ELR (cell line): ENCODE measurements at regions not wholly inside any gene's neighbourhood (a gene's known extent, or its start where the extent isn't known, plus 50 kb on each side); places are given as distances from the start of the nearest gene placed in this dataset.

ENCODE experiments used
- DNase-seq: peaks from one replicate; pipeline ENCODE4 v3.0.0-alpha.2; 2015; ENCODE audit warnings: low read depth

GRCh38 chr7:11895337-11895736 is 63.3 kb upstream of the THSD7A start:
- DNase-seq = no peak

GRCh38 chr7:11896663-11897062 is 64.7 kb upstream of the THSD7A start:
- peak; percentile 17 for DNase-seq

DNA sequence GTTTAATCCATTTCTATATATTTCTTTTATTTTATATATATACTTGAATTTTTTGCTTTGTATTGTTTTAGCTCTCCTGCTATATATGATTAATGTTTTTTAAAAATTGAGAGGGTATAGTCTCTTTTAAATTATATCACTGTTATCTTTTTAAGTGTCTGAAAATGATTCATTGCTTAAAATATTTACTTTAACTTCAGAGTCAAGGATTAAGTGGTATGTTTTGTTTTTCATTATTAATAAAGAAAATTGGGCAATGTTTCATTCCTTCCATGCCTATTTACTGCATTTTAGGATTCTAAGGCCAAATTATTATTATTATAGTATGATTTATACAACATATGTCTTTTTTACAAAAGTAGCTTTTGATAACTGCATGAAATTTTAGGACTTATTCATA is 67.2 kb upstream of the THSD7A start:
- no peak for DNase-seq

DNA sequence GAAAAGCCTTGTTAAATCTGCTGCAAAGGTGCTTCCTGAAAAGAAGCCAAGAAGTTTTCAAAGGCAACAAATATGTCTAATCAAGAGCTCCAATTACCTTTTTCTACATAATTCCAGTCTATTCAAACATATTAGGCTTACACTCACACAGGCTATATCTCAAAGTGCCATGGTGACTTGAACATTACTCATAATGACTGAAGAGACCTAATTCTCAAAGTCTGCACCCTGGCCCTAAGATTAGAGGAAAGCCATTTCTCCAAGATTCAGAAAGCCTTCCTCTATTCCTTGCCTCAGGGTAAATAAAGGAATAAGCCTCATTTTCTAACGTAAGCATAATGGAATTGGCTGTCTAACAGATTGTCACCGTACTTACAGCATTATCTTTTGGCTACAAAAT is 78.3 kb upstream of the THSD7A start:
- peak; percentile 45 for DNase-seq

DNA sequence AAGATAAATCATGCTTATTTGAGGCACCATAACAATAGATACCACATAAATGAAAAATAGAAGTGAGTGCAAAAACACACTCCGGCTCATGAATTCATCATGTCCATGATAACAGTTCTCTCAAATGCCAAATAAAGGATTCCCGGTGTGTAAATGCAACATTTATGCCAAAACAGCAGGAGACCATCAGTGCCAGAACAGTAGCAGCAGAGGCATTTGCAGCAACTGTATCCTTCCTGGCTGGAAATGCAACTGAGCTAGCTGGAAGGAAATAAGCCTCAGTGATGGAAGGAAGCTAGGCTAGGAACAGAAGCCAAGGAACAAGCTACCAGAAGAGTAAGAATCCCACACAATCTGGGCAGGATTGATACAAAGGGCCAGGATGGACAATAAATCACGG is 79.9 kb upstream of the THSD7A start:
- DNase-seq = no peak

DNA sequence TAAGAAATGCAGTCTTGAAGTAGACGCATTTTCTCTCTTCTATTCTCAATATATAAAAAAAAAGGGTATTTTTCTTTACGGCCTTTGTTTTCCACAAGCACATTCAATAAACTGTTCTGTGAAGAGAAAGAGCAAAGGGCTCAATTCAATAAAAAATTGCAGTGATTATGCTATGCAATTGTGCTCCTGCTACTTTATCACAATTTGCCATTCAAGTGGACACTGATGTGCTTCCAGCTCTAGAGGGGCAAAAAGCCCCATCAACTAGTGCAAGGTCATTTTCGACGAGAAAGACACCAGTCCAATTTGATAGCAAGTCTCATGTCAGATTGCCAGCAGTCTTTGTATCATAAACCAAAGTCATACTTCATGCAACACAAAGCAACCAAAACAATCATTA is 82.6 kb upstream of the THSD7A start:
- DNase-seq = no peak

DNA sequence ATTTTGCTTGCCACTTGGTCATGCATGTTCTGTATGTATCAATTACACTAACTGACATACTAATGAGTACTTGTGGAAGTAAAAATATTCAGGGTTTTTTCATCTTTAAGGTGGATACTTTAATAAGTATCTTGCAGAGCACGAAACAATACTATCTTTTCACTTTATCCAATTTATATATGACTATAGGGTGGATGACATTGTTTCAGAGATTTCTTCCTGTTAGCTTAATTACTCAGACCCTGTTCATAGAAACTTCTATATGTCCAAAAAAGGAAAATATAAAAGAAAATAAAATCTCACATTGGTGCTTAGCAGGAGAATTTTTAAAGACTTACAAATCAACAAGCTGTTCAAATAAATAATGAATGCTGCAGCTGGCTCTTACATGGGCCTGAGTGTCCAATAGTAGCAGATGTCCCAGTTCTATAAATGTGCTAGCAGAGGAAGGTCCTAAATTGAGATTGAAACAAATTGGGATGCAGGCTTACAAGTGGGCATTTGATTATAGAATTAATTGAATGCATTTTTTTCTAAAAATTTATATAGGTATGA is 91.5 kb upstream of the THSD7A start:
- DNase-seq = no peak

GRCh38 chr7:11931307-11931706 is 99.3 kb upstream of the THSD7A start:
- DNase-seq = peak; percentile 22

DNA sequence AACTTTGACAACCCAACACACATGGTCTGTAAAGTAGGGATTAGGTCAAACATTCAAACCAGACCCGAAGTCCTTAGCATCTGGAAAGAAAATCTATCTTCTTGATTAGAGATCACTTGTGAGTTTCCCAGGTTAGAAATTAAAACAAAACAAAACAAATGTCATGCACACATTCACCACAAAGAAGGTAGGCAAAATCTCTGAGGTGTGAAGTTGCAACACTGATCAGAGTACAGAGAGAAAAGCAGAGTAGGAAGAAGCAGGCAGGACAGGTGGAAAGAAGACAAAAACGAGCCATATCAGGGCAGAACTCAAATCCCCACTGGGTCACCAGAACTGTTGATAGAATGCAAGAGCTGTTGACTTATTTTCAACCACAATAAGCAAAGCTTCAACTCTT is 102.8 kb upstream of the THSD7A start:
- DNase-seq = no peak

GRCh38 chr7:11935905-11936304 is 103.9 kb upstream of the THSD7A start:
- peak; percentile 57 for DNase-seq

GRCh38 chr7:11946794-11947193 is 114.8 kb upstream of the THSD7A start:
- DNase-seq = no peak

- no peak for DNase-seq
Observed at GRCh38 chr7:11950281-11950680, 118.3 kb upstream of the THSD7A start.

DNA sequence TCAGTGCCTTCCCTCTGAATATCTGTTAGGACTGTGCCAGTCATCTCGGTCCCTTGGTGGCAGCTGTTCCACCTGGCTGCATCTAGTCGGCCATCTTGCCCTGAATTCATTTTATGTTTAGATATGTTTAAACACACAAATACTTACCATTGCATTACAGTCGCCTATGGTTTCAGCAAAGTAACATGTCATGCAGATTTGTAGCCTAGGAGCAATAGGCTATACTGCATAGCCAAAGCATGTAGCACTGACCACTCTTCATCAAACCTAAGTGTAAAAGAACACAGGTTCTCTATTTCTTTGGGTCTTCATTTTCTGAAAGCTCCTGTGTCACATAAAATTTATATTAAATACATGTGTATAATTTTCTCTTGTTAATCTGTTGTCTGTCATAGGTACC is 118.9 kb upstream of the THSD7A start:
- no peak for DNase-seq

DNA sequence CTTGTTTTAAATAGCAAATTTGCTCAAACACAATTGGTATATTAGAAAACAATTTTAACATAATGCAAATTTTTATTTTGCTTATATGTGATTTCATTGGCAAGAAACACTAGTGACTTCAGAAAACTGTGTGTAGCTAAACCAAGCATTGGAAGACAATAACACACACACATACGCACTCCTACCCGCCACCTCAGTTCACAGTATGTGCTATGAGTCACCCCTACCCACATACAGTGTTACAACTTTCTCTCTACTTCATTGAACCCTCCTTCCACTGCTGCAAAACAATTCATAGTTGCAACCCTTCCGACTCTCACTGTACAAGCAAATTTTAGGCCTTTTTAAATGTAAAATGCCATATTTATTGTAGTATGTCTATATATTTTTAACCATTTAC is 119.9 kb upstream of the THSD7A start:
- DNase-seq = peak; percentile 44

- no peak for DNase-seq
Observed at GRCh38 chr7:11952972-11953371, 121.0 kb upstream of the THSD7A start.

DNA sequence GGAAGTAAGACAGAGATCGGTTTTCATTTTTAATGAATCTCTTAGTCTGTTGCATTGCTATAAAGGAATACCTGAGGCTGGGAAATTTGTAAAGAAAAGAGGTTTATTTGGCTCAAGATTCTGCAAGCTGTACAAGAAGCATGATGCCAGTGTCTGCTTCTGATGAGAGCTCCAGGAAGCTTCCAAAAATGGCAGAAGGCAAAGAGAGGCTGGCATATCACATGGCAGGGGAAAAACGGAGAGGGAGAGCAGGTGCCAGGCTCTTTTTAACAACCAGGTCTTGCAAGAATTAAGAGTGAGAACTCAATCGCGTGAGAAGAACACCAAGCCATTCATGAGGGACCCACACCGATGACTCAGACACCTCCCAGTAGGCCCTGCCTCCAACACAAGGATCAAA is 125.0 kb upstream of the THSD7A start:
- DNase-seq = peak; percentile 35

DNA sequence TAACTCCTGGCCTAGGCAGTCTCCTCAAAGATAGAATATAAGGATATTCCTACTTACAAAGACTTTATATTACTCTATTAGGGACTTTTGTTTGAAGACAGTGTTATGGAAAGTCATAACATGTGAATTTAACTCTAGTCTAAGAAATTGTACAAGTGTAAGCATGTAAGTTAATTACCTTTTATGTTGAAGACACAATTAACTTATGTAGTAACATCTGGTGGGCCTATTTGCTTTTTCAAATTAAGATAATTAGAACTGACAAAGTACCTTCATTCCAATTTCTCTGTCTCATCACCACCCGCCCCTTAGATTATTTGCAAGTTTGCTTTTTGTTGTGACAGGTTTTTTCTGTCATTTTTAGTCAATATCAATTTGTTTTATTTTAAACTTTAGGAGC is 126.0 kb upstream of the THSD7A start:
- no peak for DNase-seq

- DNase-seq = no peak
Observed at GRCh38 chr7:11959121-11959520, 127.1 kb upstream of the THSD7A start.

GRCh38 chr7:11960621-11961020 is 128.6 kb upstream of the THSD7A start:
- no peak for DNase-seq

- DNase-seq = peak; percentile 19
Observed at GRCh38 chr7:11969643-11970042, 137.6 kb upstream of the THSD7A start.

DNA sequence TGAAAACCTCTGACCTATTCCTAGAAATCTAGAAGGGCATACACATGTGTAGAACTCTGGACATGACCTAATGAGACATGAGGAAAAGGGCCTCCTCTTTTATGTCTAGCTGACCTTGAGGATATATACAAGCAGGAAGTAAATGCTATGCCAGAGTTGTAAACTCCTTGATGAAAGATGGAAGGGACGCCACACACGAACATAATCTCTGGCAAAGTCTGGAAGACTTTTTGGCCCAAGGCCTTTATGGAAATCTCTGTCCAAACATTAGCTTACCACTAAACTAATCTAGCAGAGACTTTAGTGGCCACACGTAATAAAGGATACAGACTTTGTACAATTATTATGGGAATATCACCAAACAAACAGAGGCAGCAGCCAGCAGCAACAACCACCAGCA is 138.1 kb upstream of the THSD7A start:
- peak; percentile 21 for DNase-seq

DNA sequence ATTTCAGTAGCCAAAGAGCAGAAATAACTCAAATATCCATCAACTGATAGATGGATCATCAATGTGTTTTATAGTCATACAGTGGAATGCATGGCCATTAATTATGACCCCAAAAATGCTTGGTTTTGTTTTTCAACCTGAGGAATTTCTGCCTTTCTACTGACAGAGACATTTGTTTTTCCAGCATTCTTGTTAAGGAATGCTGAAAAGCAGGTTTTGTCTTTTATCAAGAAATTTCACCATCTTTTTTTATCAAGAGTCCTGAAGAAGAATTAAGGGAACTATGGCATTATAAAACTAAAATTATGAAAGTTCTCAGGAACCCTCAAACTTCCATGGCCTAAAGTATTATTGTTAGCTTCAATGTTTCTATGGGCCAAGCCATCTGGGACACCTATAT is 153.4 kb upstream of the THSD7A start:
- no peak for DNase-seq

DNA sequence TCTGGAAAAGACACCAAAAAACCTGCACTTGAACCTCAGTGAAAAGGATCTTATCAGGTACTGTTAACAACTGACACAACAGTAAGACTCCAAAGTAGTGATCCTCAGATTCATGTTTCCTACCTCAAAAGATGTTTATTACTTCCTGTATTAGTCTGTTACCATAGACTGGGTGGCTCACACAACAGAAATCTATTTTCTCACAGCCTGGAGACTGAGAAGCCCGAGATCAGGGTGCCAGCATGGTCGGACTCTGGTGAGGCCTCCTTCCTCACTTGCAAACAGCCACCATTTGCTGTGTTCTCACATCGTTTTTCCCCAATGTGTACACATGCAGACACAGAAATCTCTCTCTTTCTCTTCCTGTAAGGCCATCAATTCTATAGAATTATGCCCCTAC is 154.0 kb upstream of the THSD7A start:
- DNase-seq = no peak

GRCh38 chr7:11988186-11988585 is 156.2 kb upstream of the THSD7A start:
- DNase-seq = no peak

DNA sequence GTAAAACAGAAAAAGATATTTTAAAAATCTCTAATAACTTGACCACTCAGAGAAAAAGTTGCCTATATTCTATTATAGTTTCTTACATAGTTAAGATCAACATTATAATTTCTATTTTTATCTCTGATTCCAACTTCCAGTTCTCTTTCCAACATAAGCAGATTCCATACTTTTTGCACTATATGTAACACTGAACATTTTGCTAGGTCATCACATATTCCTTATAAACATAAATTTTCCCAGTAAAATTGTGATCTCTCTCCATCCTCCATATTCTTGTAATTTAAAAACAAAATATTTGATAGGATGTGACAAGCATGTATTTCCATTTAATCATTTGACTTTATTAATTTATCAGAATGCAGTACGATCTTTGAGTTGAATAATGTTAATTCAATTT is 170.4 kb upstream of the THSD7A start:
- no peak for DNase-seq
